Activated T-cell treated with anti-CD3 and anti-CD28 coated beads, Interleukin-2, amount 50 U/mL, for 4 hours (primary cell): ENCODE measurements at regions not wholly inside any gene's neighbourhood (a gene's known extent, or its start where the extent isn't known, plus 50 kb on each side); places are given as distances from the start of the nearest gene placed in this dataset.
"Not testable (repeated sequence)": the region's sequence is repeated elsewhere in the genome, so short reads cannot be mapped to it uniquely, and the experiment has no call there.

Experiments
- ATAC-seq, 2 donors: fragments of 200-7000 bp; cut with Tn5 transposase; one replicate each; pipeline ENCODE4 v1.10.0; 2021
- DNase-seq: peaks from one replicate; pipeline ENCODE4 v3.0.0-alpha.2; 2020
- H3K27me3 Mint-ChIP-seq: one replicate; pipeline ENCODE4 v1.8.0; 2021; ENCODE audit warnings: low read depth, mixed read lengths
- H3K36me3 Mint-ChIP-seq: one replicate; pipeline ENCODE4 v1.8.0; 2022; ENCODE audit warnings: mixed read lengths; ENCODE audit not compliant: insufficient read depth
- H3K4me1 Mint-ChIP-seq: one replicate; pipeline ENCODE4 v1.8.0; 2021; ENCODE audit warnings: low read depth, mixed read lengths
- H3K4me3 Mint-ChIP-seq: one replicate; pipeline ENCODE4 v1.8.0; 2021; ENCODE audit warnings: mild to moderate bottlenecking, moderate library complexity, mixed read lengths
- H3K9me3 Mint-ChIP-seq: one replicate; pipeline ENCODE4 v1.8.0; 2021; ENCODE audit warnings: mixed read lengths

- DNase-seq (no peak), ATAC-seq (no peak)
- H3K4me3 Mint-ChIP-seq, result no peak overlapping the region
- H3K27me3 Mint-ChIP-seq, result no peaks in the 10 kb centered on the region
- no peaks in the 10 kb centered on the region for H3K9me3 Mint-ChIP-seq
- H3K4me1 Mint-ChIP-seq, result no peaks in the 10 kb centered on the region
- no peaks in the 10 kb centered on the region for H3K36me3 Mint-ChIP-seq
Observed at GRCh38 chr5:168132241-168132641, 159.2 kb upstream of the WWC1 start.

- Mint-ChIP-seq H3K36me3 (no peaks in the 10 kb centered on the region), H3K4me1 (no peaks in the 10 kb centered on the region), H3K4me3 (no peak overlapping the region), H3K9me3 (no peaks in the 10 kb centered on the region), H3K27me3 (no peaks in the 10 kb centered on the region)
- no peak for ATAC-seq
- no peak for DNase-seq
Observed at GRCh38 chr5:168135897-168136296, 155.5 kb upstream of the WWC1 start.

DNA sequence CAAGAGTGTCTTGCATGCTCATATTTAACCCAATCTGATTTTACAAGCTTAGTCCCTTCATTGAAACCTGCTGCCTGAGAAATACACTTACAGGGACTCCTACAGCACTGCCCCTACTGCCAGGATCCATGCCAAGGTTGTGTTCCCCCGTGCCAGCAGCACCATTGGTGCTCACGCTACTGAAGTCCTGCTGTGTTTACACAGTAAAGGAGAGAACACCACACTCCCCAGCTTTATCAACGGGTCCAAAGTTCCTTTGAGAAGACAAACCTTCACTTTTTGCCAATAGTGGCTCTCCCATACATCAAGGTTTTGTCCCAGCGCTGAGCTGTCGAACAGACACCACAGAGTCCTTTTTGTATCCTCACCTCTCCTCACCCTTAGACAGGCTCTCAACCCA, 155.1 kb upstream of the WWC1 start:
- ATAC-seq, result no peak

DNA sequence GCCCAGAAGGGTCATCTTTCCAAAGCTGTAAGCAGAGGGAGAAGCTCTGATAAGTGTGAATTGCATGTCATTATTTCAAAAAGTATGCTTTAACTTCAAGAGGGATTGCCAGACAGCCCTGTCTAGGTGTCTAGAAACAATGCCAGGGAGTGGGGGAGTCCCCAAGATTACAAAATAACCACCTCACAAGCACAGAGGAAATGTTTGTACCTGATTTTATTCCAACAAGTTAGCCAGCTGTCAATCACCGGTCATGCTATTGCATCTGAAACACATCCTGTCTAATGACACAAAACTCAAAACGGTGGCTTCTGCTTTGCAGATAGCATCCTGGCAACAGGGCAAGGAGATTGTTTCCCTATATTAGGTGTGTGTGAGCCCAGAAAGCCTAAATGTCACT, 154.2 kb upstream of the WWC1 start:
- Mint-ChIP-seq H3K36me3 (no peaks in the 10 kb centered on the region), H3K9me3 (no peaks in the 10 kb centered on the region), H3K4me3 (no peak overlapping the region), H3K4me1 (no peaks in the 10 kb centered on the region), H3K27me3 (no peaks in the 10 kb centered on the region)
- ATAC-seq, result no peak
- DNase-seq, result no peak

More for the DNA sequence above, 155.1 kb upstream of the WWC1 start:
- no peak overlapping the region for H3K4me3 Mint-ChIP-seq
- no peaks in the 10 kb centered on the region for H3K4me1 Mint-ChIP-seq
- no peaks in the 10 kb centered on the region for H3K36me3 Mint-ChIP-seq
- H3K9me3 Mint-ChIP-seq, result no peaks in the 10 kb centered on the region
- H3K27me3 Mint-ChIP-seq, result no peaks in the 10 kb centered on the region
- no peak for DNase-seq

DNA sequence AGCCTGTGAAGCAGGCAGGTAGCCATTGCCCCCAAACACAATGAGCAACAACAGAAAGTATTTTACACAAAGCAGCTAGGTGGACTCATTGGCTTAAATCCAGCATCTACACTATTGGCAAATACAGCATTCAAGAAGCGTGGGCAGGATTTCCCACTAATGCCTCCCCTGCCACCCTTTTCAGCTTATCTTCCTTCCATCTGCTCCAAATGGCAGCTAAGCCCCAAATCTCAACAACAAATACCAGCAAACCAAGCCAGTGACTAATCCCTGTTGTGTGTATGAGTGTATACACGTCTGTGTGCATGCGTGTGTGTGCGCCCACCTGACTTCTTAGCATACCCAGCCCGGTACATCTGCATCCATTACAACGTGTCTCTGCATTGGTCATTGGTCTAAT, 151.2 kb upstream of the WWC1 start:
- no peaks in the 10 kb centered on the region for H3K9me3 Mint-ChIP-seq
- H3K36me3 Mint-ChIP-seq, result no peaks in the 10 kb centered on the region

GRCh38 chr5:168142402-168142801, 149.0 kb upstream of the WWC1 start:
- ATAC-seq (no peak), DNase-seq (no peak)
- Mint-ChIP-seq H3K4me3 (no peak overlapping the region), H3K36me3 (no peaks in the 10 kb centered on the region), H3K9me3 (no peaks in the 10 kb centered on the region), H3K27me3 (no peaks in the 10 kb centered on the region), H3K4me1 (no peaks in the 10 kb centered on the region)

More for the DNA sequence above, 151.2 kb upstream of the WWC1 start:
- Mint-ChIP-seq H3K27me3 (no peaks in the 10 kb centered on the region), H3K4me3 (no peak overlapping the region), H3K4me1 (no peaks in the 10 kb centered on the region)
- DNase-seq, result no peak
- no peak for ATAC-seq

DNA sequence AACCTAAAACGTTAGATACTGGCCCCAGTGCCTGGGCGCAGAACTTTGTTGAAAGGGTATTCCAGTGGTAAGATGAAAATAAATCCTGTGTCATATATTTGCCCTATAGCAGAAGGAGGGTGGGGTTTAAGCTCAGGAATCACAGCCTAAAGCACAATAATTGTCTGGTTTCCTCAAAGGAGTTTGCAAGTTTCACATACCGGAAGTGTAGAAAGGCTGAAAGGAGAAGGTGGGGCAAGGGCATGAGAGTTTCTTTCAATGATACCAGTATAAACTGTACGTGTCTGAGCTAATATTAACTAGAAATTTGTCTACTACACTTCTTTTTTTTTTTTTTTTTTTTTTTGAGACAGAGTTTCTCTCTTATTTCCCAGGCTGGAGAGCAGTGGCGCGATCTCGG, 147.9 kb upstream of the WWC1 start:
- H3K4me1 Mint-ChIP-seq, ATAC-seq, H3K9me3 Mint-ChIP-seq, DNase-seq, H3K36me3 Mint-ChIP-seq, H3K4me3 Mint-ChIP-seq, H3K27me3 Mint-ChIP-seq: not testable (repeated sequence)

DNA sequence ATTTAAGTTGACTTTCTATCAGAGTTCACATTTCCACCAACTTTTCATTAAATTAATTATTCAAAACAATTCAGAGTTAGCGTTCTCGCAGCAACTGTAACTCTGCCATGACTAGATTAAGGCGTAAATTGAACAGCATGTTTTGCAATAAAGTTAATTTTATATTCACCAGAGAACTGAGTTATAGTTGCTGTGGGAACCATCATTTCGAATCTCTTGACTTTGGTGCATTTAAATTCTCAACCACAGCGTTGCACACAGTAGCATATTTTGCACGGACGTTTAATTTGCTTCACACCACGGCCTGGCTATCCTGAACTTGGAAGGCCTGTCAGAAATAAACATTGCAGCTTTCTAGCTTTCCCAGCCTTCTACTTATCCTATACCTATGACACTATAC, 144.3 kb upstream of the WWC1 start:
- no peak for ATAC-seq
- H3K36me3 Mint-ChIP-seq, result no peaks in the 10 kb centered on the region
- H3K4me1 Mint-ChIP-seq, result no peaks in the 10 kb centered on the region
- DNase-seq, result no peak
- no peak overlapping the region for H3K4me3 Mint-ChIP-seq
- H3K9me3 Mint-ChIP-seq, result no peaks in the 10 kb centered on the region
- H3K27me3 Mint-ChIP-seq, result peaks cover 3% of the 10 kb centered on the region

DNA sequence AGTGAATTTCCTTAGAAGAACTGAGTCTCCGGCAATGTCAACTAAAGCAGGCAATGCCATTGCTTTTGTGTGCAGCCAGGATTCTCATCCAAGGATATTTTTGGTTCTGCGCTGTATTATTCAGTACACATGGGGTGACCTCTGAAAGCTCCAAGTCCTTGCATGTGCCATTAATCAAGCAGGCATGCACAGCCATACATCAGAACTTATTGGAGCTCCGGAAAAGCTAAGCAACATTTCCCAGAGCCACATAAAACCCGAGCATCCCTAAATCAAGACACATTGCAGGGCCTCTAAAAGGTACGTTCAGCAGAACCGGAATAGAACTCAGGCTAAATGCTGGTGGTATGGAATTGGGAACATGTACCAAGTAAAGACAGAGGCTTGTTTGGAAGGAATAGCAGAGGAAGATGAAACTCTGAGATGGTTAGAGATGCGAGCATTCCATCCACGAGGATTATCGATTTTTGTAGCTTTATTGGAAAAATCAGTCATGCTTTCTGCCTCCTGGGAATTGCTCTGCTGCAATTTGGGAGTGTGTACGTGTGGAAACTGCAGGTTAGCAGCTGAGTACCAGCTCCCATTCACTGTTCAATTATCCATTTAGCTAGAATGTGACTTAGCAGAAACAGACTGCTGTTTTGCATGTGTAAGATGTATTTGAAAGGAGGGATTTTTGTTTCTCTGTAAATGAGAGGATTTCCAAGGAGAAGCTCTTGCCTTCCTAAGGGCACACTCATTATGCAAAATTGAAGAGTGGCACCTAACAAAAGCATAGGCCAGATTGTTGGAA, 143.7 kb upstream of the WWC1 start:
- DNase-seq, result no peak
- Mint-ChIP-seq H3K9me3 (no peaks in the 10 kb centered on the region), H3K27me3 (peaks cover 3% of the 10 kb centered on the region), H3K36me3 (no peaks in the 10 kb centered on the region), H3K4me1 (no peaks in the 10 kb centered on the region), H3K4me3 (no peak overlapping the region)
- ATAC-seq, result no peak

DNA sequence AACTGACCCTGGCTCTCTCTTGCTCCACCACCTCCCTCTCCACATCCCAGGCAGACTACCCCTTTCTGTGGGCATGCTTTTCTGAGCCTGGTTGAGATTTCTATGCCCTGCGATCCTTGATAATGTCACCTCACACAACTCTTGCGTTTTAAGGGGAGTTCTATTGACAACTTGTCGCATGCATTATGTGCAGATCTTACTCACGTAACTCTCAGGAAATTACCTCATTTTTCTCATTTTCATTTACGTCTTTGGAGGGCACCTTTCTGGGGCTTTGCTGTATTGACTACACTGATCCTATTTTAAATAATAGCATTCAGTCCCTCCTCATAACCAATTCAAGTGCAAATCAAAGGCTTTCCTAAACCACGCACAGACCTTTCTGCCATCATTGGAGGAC, 140.4 kb upstream of the WWC1 start:
- Mint-ChIP-seq H3K36me3 (no peaks in the 10 kb centered on the region), H3K27me3 (peaks cover 3% of the 10 kb centered on the region), H3K4me3 (no peak overlapping the region), H3K9me3 (no peaks in the 10 kb centered on the region), H3K4me1 (no peaks in the 10 kb centered on the region)
- no peak for ATAC-seq
- DNase-seq, result no peak

GRCh38 chr5:168152660-168153059, 138.8 kb upstream of the WWC1 start:
- H3K4me1 Mint-ChIP-seq, result no peaks in the 10 kb centered on the region
- no peak for ATAC-seq
- H3K9me3 Mint-ChIP-seq, result no peaks in the 10 kb centered on the region
- H3K36me3 Mint-ChIP-seq, result no peaks in the 10 kb centered on the region
- no peak for DNase-seq
- peaks cover 3% of the 10 kb centered on the region for H3K27me3 Mint-ChIP-seq
- no peak overlapping the region for H3K4me3 Mint-ChIP-seq

DNA sequence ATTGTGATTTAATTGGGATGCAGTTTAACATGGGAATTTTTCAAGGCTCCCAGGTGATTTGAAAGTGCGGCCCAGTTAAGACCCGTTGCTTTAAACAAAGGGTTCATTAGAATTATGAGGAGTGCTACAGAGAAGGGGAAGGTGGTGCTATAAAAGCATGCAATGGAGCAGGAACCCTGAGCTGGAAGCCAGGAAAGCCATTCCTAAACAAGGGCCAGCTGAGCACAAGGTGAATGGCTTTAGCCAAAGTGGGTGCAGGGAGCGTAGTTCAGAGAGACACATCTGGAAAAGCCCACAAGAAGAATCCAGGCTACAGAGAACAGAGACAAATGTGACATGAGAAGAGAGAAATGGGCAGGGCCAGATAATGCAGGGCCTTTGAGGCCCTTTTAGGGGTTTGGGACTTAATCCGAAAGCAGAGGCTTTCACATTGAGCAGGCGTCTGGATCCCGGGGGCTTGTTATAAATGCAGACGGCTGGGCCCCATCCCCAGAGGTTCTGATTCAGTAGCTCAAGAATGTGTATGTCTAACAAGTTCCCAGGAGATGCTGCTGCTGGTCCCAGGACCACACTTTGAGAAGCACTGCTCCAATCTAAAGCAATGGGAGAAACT, 138.1 kb upstream of the WWC1 start:
- H3K27me3 Mint-ChIP-seq, result peaks cover 3% of the 10 kb centered on the region
- no peaks in the 10 kb centered on the region for H3K36me3 Mint-ChIP-seq
- no peaks in the 10 kb centered on the region for H3K4me1 Mint-ChIP-seq
- H3K4me3 Mint-ChIP-seq, result no peak overlapping the region
- ATAC-seq (no peak), DNase-seq (no peak)
- H3K9me3 Mint-ChIP-seq, result no peaks in the 10 kb centered on the region

GRCh38 chr5:168153876-168154270, 137.6 kb upstream of the WWC1 start:
- Mint-ChIP-seq H3K27me3 (peaks cover 3% of the 10 kb centered on the region), H3K9me3 (no peaks in the 10 kb centered on the region), H3K36me3 (no peaks in the 10 kb centered on the region), H3K4me1 (no peaks in the 10 kb centered on the region), H3K4me3 (no peak overlapping the region)
- no peak for ATAC-seq
- DNase-seq, result no peak

DNA sequence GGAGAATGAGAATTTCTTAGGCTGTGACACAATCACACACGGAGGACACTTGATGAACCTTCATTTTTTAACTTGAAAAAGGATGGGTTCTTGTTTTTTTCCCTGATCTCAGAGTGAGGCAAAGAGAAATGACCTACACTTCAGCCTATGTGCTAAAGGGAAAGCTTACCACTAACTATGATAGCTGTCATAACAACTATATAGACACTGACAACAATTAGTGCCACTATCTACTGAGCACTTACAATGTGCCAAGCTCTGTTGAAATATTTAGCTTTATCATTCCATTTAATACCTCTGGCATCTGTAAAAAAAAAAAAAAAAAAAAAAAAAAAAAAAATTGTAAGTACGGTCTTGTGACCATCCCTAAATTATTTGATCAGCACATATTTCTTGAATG, 135.9 kb upstream of the WWC1 start:
- Mint-ChIP-seq H3K4me3 (no peak overlapping the region), H3K36me3 (no peaks in the 10 kb centered on the region), H3K9me3 (no peaks in the 10 kb centered on the region), H3K4me1 (no peaks in the 10 kb centered on the region), H3K27me3 (peaks cover 3% of the 10 kb centered on the region)
- no peak for DNase-seq
- no peak for ATAC-seq

DNA sequence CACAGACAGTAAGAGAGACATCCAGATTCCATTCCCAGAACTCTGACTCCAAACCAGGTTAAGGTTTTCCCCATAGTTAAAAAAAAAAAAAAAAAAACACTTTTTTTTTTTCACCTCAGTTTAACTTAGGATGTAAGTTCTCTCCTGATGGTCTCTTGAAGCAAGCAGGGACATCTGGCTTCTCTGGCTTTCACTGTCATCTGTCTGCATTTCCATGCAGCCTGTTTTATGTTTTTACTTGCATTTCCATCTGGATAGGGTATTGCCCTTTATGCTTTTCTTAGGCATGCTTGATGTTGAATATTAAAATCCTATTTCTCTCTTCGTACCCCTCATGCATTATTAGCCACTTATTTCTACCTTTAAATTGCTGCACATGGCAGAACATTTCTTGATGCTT, 135.3 kb upstream of the WWC1 start:
- H3K27me3 Mint-ChIP-seq, result no peaks in the 10 kb centered on the region
- no peaks in the 10 kb centered on the region for H3K9me3 Mint-ChIP-seq
- ATAC-seq, result no peak
- no peak for DNase-seq
- no peak overlapping the region for H3K4me3 Mint-ChIP-seq
- no peaks in the 10 kb centered on the region for H3K36me3 Mint-ChIP-seq
- H3K4me1 Mint-ChIP-seq, result no peaks in the 10 kb centered on the region
